BLaER1 (cell line): ENCODE measurements at regions not wholly inside any gene's neighbourhood (a gene's known extent, or its start where the extent isn't known, plus 50 kb on each side); places are given as distances from the start of the nearest gene placed in this dataset.
"Not testable (repeated sequence)": the region's sequence is repeated elsewhere in the genome, so short reads cannot be mapped to it uniquely, and the experiment has no call there.

ENCODE experiments used
- H3K27ac ChIP-seq: shearing (Covaris generic); formaldehyde crosslinking; 2 replicates; pipeline ENCODE4 v1.8.1; 2022
- H3K27me3 ChIP-seq: shearing (Covaris generic); formaldehyde crosslinking; 2 replicates; pipeline ENCODE4 v1.8.1; 2022
- H3K36me3 ChIP-seq: shearing (Covaris generic); formaldehyde crosslinking; 2 replicates; pipeline ENCODE4 v1.8.1; 2022
- H3K4me1 ChIP-seq: shearing (Covaris generic); formaldehyde crosslinking; 2 replicates; pipeline ENCODE4 v1.8.1; 2022
- H3K4me2 ChIP-seq: shearing (Covaris generic); formaldehyde crosslinking; 2 replicates; pipeline ENCODE4 v1.8.1; 2022
- H3K4me3 ChIP-seq: shearing (Covaris generic); formaldehyde crosslinking; 2 replicates; pipeline ENCODE4 v1.8.1; 2022
- H3K9ac ChIP-seq: shearing (Covaris generic); formaldehyde crosslinking; 2 replicates; pipeline ENCODE4 v1.8.1; 2022
- H3K9me3 ChIP-seq: shearing (Covaris generic); formaldehyde crosslinking; 2 replicates; pipeline ENCODE4 v1.8.1; 2022
- H4K20me1 ChIP-seq: shearing (Covaris generic); formaldehyde crosslinking; 2 replicates; pipeline ENCODE4 v1.8.1; 2022
- Cebpa-rat ChIP-seq: shearing (Covaris generic); IDR thresholded peaks from 2 replicates; pipeline ENCODE4 v1.8.1; 2022

- Histone ChIP-seq H3K36me3 (no peaks in the 10 kb centered on the region), H4K20me1 (no peaks in the 10 kb centered on the region), H3K4me1 (no peaks in the 10 kb centered on the region), H3K4me3 (no peak overlapping the region), H3K27me3 (no peaks in the 10 kb centered on the region), H3K27ac (no peak overlapping the region), H3K9ac (no peak overlapping the region), H3K4me2 (no peak overlapping the region), H3K9me3 (no peaks in the 10 kb centered on the region)
- TF ChIP-seq Cebpa-rat: no peak
Measured at GRCh38 chr7:81446212-81446611, 323.6 kb downstream of the HGF start.

- no peaks in the 10 kb centered on the region for H3K27me3 ChIP-seq
- H3K27ac ChIP-seq: no peak overlapping the region
- no peaks in the 10 kb centered on the region for H3K4me1 ChIP-seq
- TF ChIP-seq Cebpa-rat: no peak
- no peaks in the 10 kb centered on the region for H3K9me3 ChIP-seq
- no peaks in the 10 kb centered on the region for H3K36me3 ChIP-seq
- H4K20me1 ChIP-seq: no peaks in the 10 kb centered on the region
- no peak overlapping the region for H3K4me2 ChIP-seq
- H3K9ac ChIP-seq: no peak overlapping the region
- H3K4me3 ChIP-seq: no peak overlapping the region
Measured at GRCh38 chr7:81445462-81445861, 324.4 kb downstream of the HGF start.

GRCh38 chr7:81441750-81442149 lies 328.1 kb downstream of the HGF start:
- Histone ChIP-seq H3K27ac (no peak overlapping the region), H4K20me1 (no peaks in the 10 kb centered on the region), H3K36me3 (no peaks in the 10 kb centered on the region), H3K27me3 (no peaks in the 10 kb centered on the region), H3K4me2 (no peak overlapping the region), H3K9me3 (peaks cover 12% of the 10 kb centered on the region), H3K4me3 (no peak overlapping the region), H3K9ac (no peak overlapping the region), H3K4me1 (no peaks in the 10 kb centered on the region)
- no peak for TF ChIP-seq Cebpa-rat

GRCh38 chr7:81439591-81439990 lies 330.3 kb downstream of the HGF start:
- no peak overlapping the region for H3K27ac ChIP-seq
- H3K27me3 ChIP-seq: no peaks in the 10 kb centered on the region
- H3K9ac ChIP-seq: no peak overlapping the region
- H3K9me3 ChIP-seq: peaks cover 12% of the 10 kb centered on the region
- no peak overlapping the region for H3K4me3 ChIP-seq
- no peaks in the 10 kb centered on the region for H3K36me3 ChIP-seq
- no peak for TF ChIP-seq Cebpa-rat
- H3K4me1 ChIP-seq: no peaks in the 10 kb centered on the region
- H3K4me2 ChIP-seq: no peak overlapping the region
- no peaks in the 10 kb centered on the region for H4K20me1 ChIP-seq

GRCh38 chr7:81437160-81437559 lies 332.7 kb downstream of the HGF start:
- not testable (repeated sequence) for H3K27me3 ChIP-seq, H3K9ac ChIP-seq, H3K36me3 ChIP-seq, H3K4me2 ChIP-seq, H4K20me1 ChIP-seq, H3K4me3 ChIP-seq, H3K27ac ChIP-seq, H3K4me1 ChIP-seq
- peaks cover 12% of the 10 kb centered on the region for H3K9me3 ChIP-seq

GRCh38 chr7:81433692-81434331 lies 336.0 kb downstream of the HGF start:
- no peaks in the 10 kb centered on the region for H4K20me1 ChIP-seq
- no peak overlapping the region for H3K27ac ChIP-seq
- H3K4me2 ChIP-seq: no peak overlapping the region
- no peaks in the 10 kb centered on the region for H3K36me3 ChIP-seq
- H3K4me1 ChIP-seq: no peaks in the 10 kb centered on the region
- no peak overlapping the region for H3K9ac ChIP-seq
- no peaks in the 10 kb centered on the region for H3K27me3 ChIP-seq
- no peak for TF ChIP-seq Cebpa-rat
- H3K9me3 ChIP-seq: peaks cover 12% of the 10 kb centered on the region
- H3K4me3 ChIP-seq: no peak overlapping the region

GRCh38 chr7:81433206-81433605 lies 336.6 kb downstream of the HGF start:
- no peaks in the 10 kb centered on the region for H3K4me1 ChIP-seq
- no peak for TF ChIP-seq Cebpa-rat
- no peak overlapping the region for H3K27ac ChIP-seq
- no peaks in the 10 kb centered on the region for H3K36me3 ChIP-seq
- no peak overlapping the region for H3K4me3 ChIP-seq
- H4K20me1 ChIP-seq: no peaks in the 10 kb centered on the region
- peaks cover 12% of the 10 kb centered on the region for H3K9me3 ChIP-seq
- no peaks in the 10 kb centered on the region for H3K27me3 ChIP-seq
- H3K4me2 ChIP-seq: no peak overlapping the region
- no peak overlapping the region for H3K9ac ChIP-seq

GRCh38 chr7:81430761-81431160 lies 339.1 kb downstream of the HGF start:
- Histone ChIP-seq H3K4me2 (no peak overlapping the region), H3K4me1 (no peaks in the 10 kb centered on the region), H3K9me3 (no peaks in the 10 kb centered on the region), H3K9ac (no peak overlapping the region), H3K36me3 (no peaks in the 10 kb centered on the region), H3K27me3 (no peaks in the 10 kb centered on the region), H4K20me1 (no peaks in the 10 kb centered on the region), H3K27ac (no peak overlapping the region), H3K4me3 (no peak overlapping the region)
- TF ChIP-seq Cebpa-rat: no peak

GRCh38 chr7:81430150-81430549 lies 339.7 kb downstream of the HGF start:
- TF ChIP-seq Cebpa-rat: no peak
- no peak overlapping the region for H3K4me2 ChIP-seq
- no peaks in the 10 kb centered on the region for H3K27me3 ChIP-seq
- H3K36me3 ChIP-seq: no peaks in the 10 kb centered on the region
- H3K9me3 ChIP-seq: no peaks in the 10 kb centered on the region
- H3K4me3 ChIP-seq: no peak overlapping the region
- H3K4me1 ChIP-seq: no peaks in the 10 kb centered on the region
- no peak overlapping the region for H3K27ac ChIP-seq
- H4K20me1 ChIP-seq: no peaks in the 10 kb centered on the region
- no peak overlapping the region for H3K9ac ChIP-seq

GRCh38 chr7:81427461-81427860 lies 342.4 kb downstream of the HGF start:
- Histone ChIP-seq H3K9ac (no peak overlapping the region), H4K20me1 (no peaks in the 10 kb centered on the region), H3K27ac (no peak overlapping the region), H3K4me2 (no peak overlapping the region), H3K4me3 (no peak overlapping the region), H3K4me1 (no peaks in the 10 kb centered on the region), H3K36me3 (no peaks in the 10 kb centered on the region), H3K27me3 (no peaks in the 10 kb centered on the region), H3K9me3 (no peaks in the 10 kb centered on the region)
- TF ChIP-seq Cebpa-rat: no peak
